H1 (cell line): ENCODE measurements at regions not wholly inside any gene's neighbourhood (a gene's known extent, or its start where the extent isn't known, plus 50 kb on each side); places are given as distances from the start of the nearest gene placed in this dataset.

Source experiments
- CTCF ChIA-PET: fragments of 300-600 bp; sonication (Branson Sonifier 250); formaldehyde crosslinking; loops from one replicate; lab custom pipeline; 2021; ENCODE audit not compliant: partially characterized antibody; lab: Charles Lee
- POLR2A ChIA-PET: fragments of 300-600 bp; sonication (Branson Sonifier 250); formaldehyde crosslinking; loops from one replicate; lab custom pipeline; 2021; ENCODE audit warnings: inconsistent platforms; ENCODE audit not compliant: partially characterized antibody; lab: Charles Lee
- DNase-seq, 2 experiments: peaks; one replicate each; pipeline versions ENCODE4 v3.0.0 to v3.0.0-alpha.2; 2010 to 2022; ENCODE audit warnings: low spot score in 2 of 2, low read depth in 1 of 2, mixed read lengths in 1 of 2
- FAIRE-seq: peaks from 2 replicates; lab custom pipeline; 2011; peaks lifted over from hg19 to GRCh38; lab: Jason Lieb, UNC
- H2AFZ ChIP-seq: 2 replicates; pipeline ENCODE4 v1.8.1; 2012; ENCODE audit warnings: low read length, inconsistent platforms
- H2AK5ac ChIP-seq: 2 replicates; pipeline ENCODE4 v1.6.1; 2013; ENCODE audit warnings: low read depth, low read length
- H2BK120ac ChIP-seq: replicated peaks from 2 replicates; pipeline ENCODE3; 2013; ENCODE audit warnings: low read depth, low read length, inconsistent platforms
- H2BK12ac ChIP-seq: 2 replicates; pipeline ENCODE4 v1.6.1; 2013; ENCODE audit warnings: low read depth, low read length
- H2BK15ac ChIP-seq: 2 replicates; pipeline ENCODE4 v1.6.1; 2013; ENCODE audit warnings: low read length
- H2BK20ac ChIP-seq: 2 replicates; pipeline ENCODE4 v1.6.1; 2013; ENCODE audit warnings: low read length
- H2BK5ac ChIP-seq: 2 replicates; pipeline ENCODE4 v1.6.1; 2013; ENCODE audit warnings: low read depth, low read length
- H3K14ac ChIP-seq: 2 replicates; pipeline ENCODE4 v1.6.1; 2013; ENCODE audit warnings: inconsistent platforms; ENCODE audit not compliant: insufficient read length
- H3K18ac ChIP-seq: 2 replicates; pipeline ENCODE4 v1.6.1; 2013; ENCODE audit warnings: low read length; ENCODE audit errors: extremely low read depth
- H3K23ac ChIP-seq: 2 replicates; pipeline ENCODE4 v1.6.1; 2013; ENCODE audit warnings: inconsistent platforms; ENCODE audit not compliant: insufficient read length
- H3K23me2 ChIP-seq: 2 replicates; pipeline ENCODE4 v1.6.1; 2013; ENCODE audit warnings: low read depth, low read length
- H3K27ac ChIP-seq: 2 replicates; pipeline ENCODE4 v1.6.1; 2011; ENCODE audit warnings: low read depth, low read length, inconsistent platforms
- H3K27me3 ChIP-seq, 4 experiments: replicated peaks in 1 of 4; 1 replicate in 1 of 4; 2 replicates in 3 of 4; pipeline versions ENCODE4 v1.6.1 to v1.8.1; 2011 to 2013; ENCODE audit warnings: low read length in 3 of 4, mild to moderate bottlenecking in 3 of 4, inconsistent platforms in 2 of 4, mixed read lengths in 2 of 4, moderate library complexity in 1 of 4; ENCODE audit not compliant: control insufficient read depth in 3 of 4, insufficient read depth in 3 of 4; ENCODE audit errors: extremely low read depth in 1 of 4
- H3K36me3 ChIP-seq, 4 experiments: 2 replicates each; pipeline versions ENCODE4 v1.6.1 to v1.8.1; 2011 to 2013; ENCODE audit warnings: mild to moderate bottlenecking in 4 of 4, low read length in 3 of 4, moderate library complexity in 2 of 4, control low read depth in 1 of 4, inconsistent platforms in 1 of 4; ENCODE audit not compliant: insufficient read depth in 4 of 4, control insufficient read depth in 2 of 4
- H3K4ac ChIP-seq: replicated peaks from 2 replicates; pipeline ENCODE3; 2013; ENCODE audit warnings: low read length, low read depth, mixed read lengths, inconsistent platforms; ENCODE audit not compliant: insufficient read length
- H3K4me1 ChIP-seq, 4 experiments: replicated peaks in 1 of 4; 1 replicate in 1 of 4; 2 replicates in 3 of 4; pipeline versions ENCODE4 v1.6.1 to v1.8.1; 2011 to 2013; ENCODE audit warnings: low read length in 3 of 4, inconsistent platforms in 2 of 4, mixed read lengths in 1 of 4; ENCODE audit not compliant: insufficient read depth in 4 of 4, control insufficient read depth in 3 of 4
- H3K4me2 ChIP-seq, 2 experiments: 2 replicates each; pipeline versions ENCODE4 v1.6.1 to v1.8.1; 2011 to 2013; ENCODE audit warnings: low read depth in 2 of 2, low read length in 2 of 2, control low read depth in 1 of 2, inconsistent platforms in 1 of 2, mild to moderate bottlenecking in 1 of 2; ENCODE audit not compliant: insufficient read depth in 1 of 2
- H3K4me3 ChIP-seq, 4 experiments: fragments of 200-600, 300-600 bp in 1 of 4; sonication (generic), shearing (Covaris generic), sonication (Bioruptor Twin) in 1 of 4; 2 replicates each; pipeline versions ENCODE4 v1.5.1 to v1.8.1; 2011 to 2016; ENCODE audit warnings: low read length in 4 of 4, low read depth in 3 of 4, control low read depth in 2 of 4, inconsistent platforms in 2 of 4, mild to moderate bottlenecking in 2 of 4, mixed read lengths in 1 of 4, moderate library complexity in 1 of 4; ENCODE audit not compliant: insufficient read depth in 2 of 4; ENCODE audit errors: extremely low read depth in 1 of 4
- H3K56ac ChIP-seq: replicated peaks from 2 replicates; pipeline ENCODE3; 2013; ENCODE audit warnings: low read depth, mild to moderate bottlenecking, mixed read lengths, low read length, inconsistent platforms; ENCODE audit not compliant: insufficient read length
- H3K79me1 ChIP-seq: 2 replicates; pipeline ENCODE4 v1.6.1; 2013; ENCODE audit warnings: low read depth, low read length, control low read depth
- H3K79me2 ChIP-seq, 2 experiments: 2 replicates each; pipeline versions ENCODE4 v1.6.1 to v1.8.1; 2012 to 2013; ENCODE audit warnings: low read length in 2 of 2, mild to moderate bottlenecking in 2 of 2, inconsistent platforms in 1 of 2; ENCODE audit not compliant: insufficient read depth in 2 of 2, control insufficient read depth in 1 of 2
- H3K9ac ChIP-seq, 4 experiments: replicated peaks in 1 of 4; 1 replicate in 1 of 4; 2 replicates in 3 of 4; pipeline versions ENCODE4 v1.6.1 to v1.8.1; 2011 to 2013; ENCODE audit warnings: low read depth in 3 of 4, low read length in 3 of 4, control low read depth in 2 of 4, mild to moderate bottlenecking in 2 of 4, moderate library complexity in 2 of 4, inconsistent platforms in 1 of 4; ENCODE audit errors: extremely low read depth in 1 of 4
- H3K9me3 ChIP-seq, 2 experiments: 2 replicates each; pipeline versions ENCODE4 v1.6.1 to v1.8.1; 2012 to 2013; ENCODE audit warnings: mild to moderate bottlenecking in 2 of 2, moderate library complexity in 2 of 2, control low read depth in 1 of 2, inconsistent platforms in 1 of 2, low read depth in 1 of 2, low read length in 1 of 2, mixed read lengths in 1 of 2; ENCODE audit not compliant: insufficient read depth in 2 of 2
- H4K20me1 ChIP-seq, 2 experiments: replicated peaks in 1 of 2; 2 replicates each; pipeline versions ENCODE3 to v1.8.1; 2011 to 2013; ENCODE audit warnings: inconsistent platforms in 2 of 2, low read length in 2 of 2, mild to moderate bottlenecking in 1 of 2; ENCODE audit not compliant: insufficient read depth in 2 of 2, control insufficient read depth in 1 of 2
- H4K5ac ChIP-seq: 2 replicates; pipeline ENCODE4 v1.6.1; 2013; ENCODE audit warnings: low read length, low read depth, mixed read lengths, inconsistent platforms; ENCODE audit not compliant: insufficient read length
- H4K8ac ChIP-seq: 2 replicates; pipeline ENCODE4 v1.8.0; 2013; ENCODE audit warnings: mild to moderate bottlenecking, moderate library complexity, low read length, inconsistent platforms; ENCODE audit not compliant: insufficient read depth; ENCODE audit errors: extremely low read depth
- H4K91ac ChIP-seq: replicated peaks from 2 replicates; pipeline ENCODE3; 2013; ENCODE audit warnings: low read length, mixed read lengths, inconsistent platforms; ENCODE audit not compliant: insufficient read length
- BCL11A ChIP-seq, 2 experiments: IDR thresholded peaks; one replicate each; pipeline ENCODE4 v1.6.1; 2011; ENCODE audit warnings: low read depth in 2 of 2, low read length in 2 of 2, mild to moderate bottlenecking in 2 of 2
- BRCA1 ChIP-seq: IDR thresholded peaks from 2 replicates; pipeline ENCODE4 v1.6.1; 2012; ENCODE audit warnings: low read depth, low read length, improper control_type of control experiment
- CBX8 ChIP-seq: fragments of 300-800, 300-1000 bp; sonication (generic); IDR thresholded peaks from 2 replicates; pipeline ENCODE4 v1.7.1; 2016; ENCODE audit warnings: low read depth, low read length, borderline replicate concordance
- GABPA ChIP-seq: IDR thresholded peaks from 2 replicates; pipeline ENCODE4 v1.6.1; 2011; ENCODE audit warnings: mild to moderate bottlenecking, low read length, moderate library complexity, borderline replicate concordance; ENCODE audit not compliant: insufficient read depth
- JUN ChIP-seq: IDR thresholded peaks from 2 replicates; pipeline ENCODE4 v1.6.1; 2011; ENCODE audit warnings: low read depth, mild to moderate bottlenecking, improper control_type of control experiment, low read length
- KDM4A ChIP-seq: IDR thresholded peaks from one replicate; pipeline ENCODE4 v1.7.1; 2012; ENCODE audit warnings: low read depth, mild to moderate bottlenecking, moderate library complexity, low read length, inconsistent platforms; ENCODE audit not compliant: severe bottlenecking
- KDM5A ChIP-seq: fragments of 200-600 bp; IDR thresholded peaks from 2 replicates; pipeline ENCODE4 v1.7.1; 2012; ENCODE audit warnings: mild to moderate bottlenecking, low read length, inconsistent platforms, mixed read lengths
- MAFK ChIP-seq: IDR thresholded peaks from 2 replicates; pipeline ENCODE4 v1.6.1; 2012; ENCODE audit warnings: low read depth, mild to moderate bottlenecking, improper control_type of control experiment, low read length
- MAX ChIP-seq: IDR thresholded peaks from 2 replicates; pipeline ENCODE4 v1.6.1; 2012; ENCODE audit warnings: inconsistent platforms
- POU5F1 ChIP-seq: IDR thresholded peaks from 2 replicates; pipeline ENCODE4 v1.6.1; 2011; ENCODE audit warnings: low read depth, mild to moderate bottlenecking, low read length, moderate library complexity
- RAD21 ChIP-seq, 2 experiments: IDR thresholded peaks in 1 of 2; conservative IDR thresholded peaks in 1 of 2; 2 replicates each; pipeline ENCODE4 v1.6.1; 2011; ENCODE audit warnings: low read depth in 2 of 2, low read length in 2 of 2, improper control_type of control experiment in 1 of 2, inconsistent platforms in 1 of 2, mild to moderate bottlenecking in 1 of 2, moderate library complexity in 1 of 2
- RFX5 ChIP-seq: IDR thresholded peaks from 2 replicates; pipeline ENCODE4 v1.6.1; 2011; ENCODE audit warnings: low read depth, low read length, improper control_type of control experiment, borderline replicate concordance
- SP1 ChIP-seq: IDR thresholded peaks from 2 replicates; pipeline ENCODE4 v1.6.1; 2011; ENCODE audit warnings: low read depth, low read length
- TCF12 ChIP-seq: IDR thresholded peaks from 2 replicates; pipeline ENCODE4 v1.6.1; 2011; ENCODE audit warnings: low read depth, mild to moderate bottlenecking, low read length
- USF2 ChIP-seq: IDR thresholded peaks from 2 replicates; pipeline ENCODE4 v1.6.1; 2011; ENCODE audit warnings: low read length, improper control_type of control experiment

- no peaks in the 10 kb centered on the region for H3K36me3 ChIP-seq
- H3K27me3 ChIP-seq, result no peaks in the 10 kb centered on the region
- DNase-seq (no peak), FAIRE-seq (no peak)
- H2BK5ac ChIP-seq, result no peak overlapping the region
- H2AFZ ChIP-seq, result no peak overlapping the region
- H3K23me2 ChIP-seq, result no peaks in the 10 kb centered on the region
- no peak overlapping the region for H3K4me3 ChIP-seq
- no peaks in the 10 kb centered on the region for H3K79me2 ChIP-seq
- no peaks in the 10 kb centered on the region for H3K9me3 ChIP-seq
- H4K20me1 ChIP-seq, result no peaks in the 10 kb centered on the region
- no peak overlapping the region for H2BK15ac ChIP-seq
- no peak overlapping the region for H2AK5ac ChIP-seq
- H3K79me1 ChIP-seq, result no peaks in the 10 kb centered on the region
- CTCF ChIA-PET, result interaction anchor here (1.0 to 3.0 kb wide), 3 partner anchors 12 to 19 kb away, joined by 3 to 18 read pairs (median 6); no protein-coding TSS in a partner anchor
- H4K5ac ChIP-seq, result no peak overlapping the region
- POLR2A ChIA-PET, result no interaction called here
- H3K18ac ChIP-seq, result no peak overlapping the region
- H3K4me1 ChIP-seq, result peaks cover 0 to 9% (median 0%) of the 10 kb centered on the region in 4 experiments; a peak in 1 of 7 replicates
- no peak overlapping the region for H3K23ac ChIP-seq
- no peak overlapping the region for H2BK120ac ChIP-seq
- no peak overlapping the region for H3K9ac ChIP-seq
- no peak overlapping the region for H4K8ac ChIP-seq
- H3K4ac ChIP-seq, result no peak overlapping the region
- no peak overlapping the region for H3K14ac ChIP-seq
- H3K4me2 ChIP-seq, result no peak overlapping the region
- no peak overlapping the region for H4K91ac ChIP-seq
- H2BK20ac ChIP-seq, result no peak overlapping the region
- no peak overlapping the region for H3K27ac ChIP-seq
- H3K56ac ChIP-seq, result no peak overlapping the region
- H2BK12ac ChIP-seq, result no peak overlapping the region
- TF ChIP-seq TCF12 (no peak), RFX5 (no peak), SP1 (no peak), MAX (no peak), BRCA1 (no peak), MAFK (no peak), USF2 (no peak), KDM4A (no peak), GABPA (no peak), CBX8 (no peak), JUN (no peak), KDM5A (no peak), RAD21 (IDR thresholded peaks at IDR 0.05 in 1 of 2, conservative IDR thresholded peaks at IDR 0.05 in 1 of 2; ENCODE audit: low read depth in 2 of 2, low read length in 2 of 2) (no peak), POU5F1 (no peak), BCL11A (IDR thresholded peaks at IDR 0.05; ENCODE audit: low read depth in 2 of 2, low read length in 2 of 2) (no peak)
Measured at GRCh38 chr4:84432713-84433112, 66.4 kb downstream of the NKX6-1 start.
